ENCODE measurements at regions not wholly inside any gene's neighbourhood (a gene's known extent, or its start where the extent isn't known, plus 50 kb on each side); places are given as distances from the start of the nearest gene placed in this dataset.

DNA sequence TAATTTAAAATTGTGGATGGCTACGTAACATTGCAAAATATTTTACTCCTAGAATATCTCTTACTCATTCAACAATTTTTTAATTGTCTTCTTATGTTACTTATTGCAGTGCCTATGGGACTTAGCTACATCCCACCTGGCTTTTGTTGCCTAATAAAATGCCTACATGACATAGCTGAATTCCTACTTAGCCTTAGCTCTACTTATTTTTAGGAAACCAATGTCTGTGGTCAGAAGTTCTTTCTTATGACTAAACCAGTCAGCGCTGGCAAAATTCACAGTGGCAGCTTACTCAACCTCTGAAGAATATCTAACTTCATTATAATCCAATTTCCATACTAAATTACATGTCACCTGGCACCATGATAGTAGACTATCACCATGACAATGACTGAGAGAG is 1612.4 kb upstream of the LRRTM3 start:
- TF ChIP-seq ZNF274 (IDR thresholded peaks at IDR 0.05; ENCODE audit: low read depth, low read length): no peak
- no peak for TF ChIP-seq YY1 (IDR thresholded peaks at IDR 0.05; ENCODE audit: insufficient read depth, insufficient read length)

All from NT2/D1 (cell line).